T47D (cell line): ENCODE measurements at regions not wholly inside any gene's neighbourhood (a gene's known extent, or its start where the extent isn't known, plus 50 kb on each side); places are given as distances from the start of the nearest gene placed in this dataset.
A peak's percentile ranks its signal among the peaks of the same experiment; 100 is the strongest.

ENCODE experiments used
- DNase-seq, 2 experiments: peaks; one replicate each; pipeline versions ENCODE4 v3.0.0 to v3.0.0-alpha.2; 2011 to 2012; ENCODE audit warnings: low read depth in 1 of 2, low spot score in 1 of 2
- JUND ChIP-seq: IDR thresholded peaks from 2 replicates; pipeline ENCODE4 v1.6.1; 2012; ENCODE audit warnings: low read depth
- in situ Hi-C: cut with HindIII; loops from 2 replicates; pipeline ENCODE4 v1.10.0; 2016; ENCODE audit warnings: low sequenced_read_pairs, low pct_unique_long_range_greater_than_20kb

DNA sequence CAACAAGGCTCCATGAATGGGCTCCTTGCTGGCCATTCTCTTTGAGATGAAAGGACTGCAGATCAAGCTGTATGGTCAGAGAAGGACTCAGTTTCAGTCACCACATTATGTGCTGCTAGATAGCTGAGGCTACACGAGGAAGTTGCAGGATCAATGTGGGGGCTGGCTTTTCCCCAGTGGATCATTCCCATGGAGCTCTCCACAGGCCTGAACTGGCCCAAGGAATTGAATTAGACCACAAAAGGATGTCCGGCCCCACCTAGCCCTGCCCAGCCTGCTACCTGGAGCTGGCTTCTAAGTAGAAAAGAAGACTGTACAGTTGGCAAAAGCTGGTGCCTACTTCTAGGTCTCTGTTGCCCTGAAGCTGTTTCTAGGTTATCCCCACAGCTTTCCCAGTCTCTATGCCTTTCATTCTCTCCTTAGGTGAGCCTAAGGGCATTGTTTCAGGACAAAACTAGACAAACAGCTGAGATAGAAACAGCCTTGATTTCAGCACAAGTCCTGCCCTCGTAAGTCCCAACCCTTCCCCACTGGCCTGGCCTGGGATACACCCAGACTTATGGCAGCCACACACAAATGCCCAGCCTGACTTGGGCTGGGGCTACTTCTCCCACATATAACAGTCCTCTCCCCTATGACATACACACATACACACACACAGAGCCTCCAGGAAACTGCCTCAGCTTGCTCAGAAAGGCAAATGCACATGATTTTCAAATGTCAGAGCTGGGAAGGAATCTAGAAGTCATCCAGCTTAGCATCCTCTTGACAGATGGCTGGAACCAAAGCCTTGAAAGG, 129.1 kb upstream of the NCAM1 start:
- no peak for TF ChIP-seq JUND
- no peak for DNase-seq
- in situ Hi-C loops, result no loop called here

GRCh38 chr11:112834277-112834755, 126.9 kb upstream of the NCAM1 start:
- in situ Hi-C loops, result no loop called here
- no peak for DNase-seq

DNA sequence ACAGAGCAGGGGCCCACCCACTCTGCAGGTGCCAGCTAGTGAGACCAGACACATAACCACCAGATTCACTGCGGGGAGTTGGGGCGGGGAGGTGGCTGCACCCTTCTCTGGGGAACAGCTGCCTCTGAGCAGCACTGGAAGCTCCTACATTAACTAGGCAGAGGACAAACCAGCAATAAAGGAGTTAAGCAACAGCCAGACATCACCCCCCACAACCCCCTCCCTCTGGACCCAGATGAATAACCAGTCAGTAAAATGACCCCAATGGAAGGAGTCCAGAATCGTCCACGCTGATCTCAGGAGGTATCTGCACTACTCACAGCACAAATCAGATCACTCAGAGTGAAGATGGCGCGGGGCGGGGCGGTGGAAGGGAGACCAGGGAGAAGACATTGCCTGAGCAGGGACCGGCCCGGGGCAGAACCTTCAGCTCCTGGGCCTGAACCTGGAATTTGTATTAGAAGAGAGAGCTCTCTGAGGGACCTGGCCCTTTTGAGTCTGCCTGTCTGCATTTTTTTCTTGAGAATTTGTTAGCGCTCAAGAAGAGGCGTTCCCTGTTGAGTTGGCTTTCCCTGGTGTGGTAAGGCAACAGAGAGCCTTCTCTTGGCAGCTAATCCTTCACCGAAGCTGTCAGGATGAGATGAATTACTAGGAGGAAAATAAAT, 125.5 kb upstream of the NCAM1 start:
- DNase-seq, result no peak
- TF ChIP-seq JUND, result no peak

More at GRCh38 chr11:112834277-112834755, 126.9 kb upstream of the NCAM1 start:
- TF ChIP-seq JUND, result no peak

GRCh38 chr11:112836256-112836602, 125.0 kb upstream of the NCAM1 start:
- DNase-seq, result no peak
- TF ChIP-seq JUND, result no peak
- in situ Hi-C loops, result no loop called here

More for the DNA sequence above, 125.5 kb upstream of the NCAM1 start:
- in situ Hi-C loops, result no loop called here

DNA sequence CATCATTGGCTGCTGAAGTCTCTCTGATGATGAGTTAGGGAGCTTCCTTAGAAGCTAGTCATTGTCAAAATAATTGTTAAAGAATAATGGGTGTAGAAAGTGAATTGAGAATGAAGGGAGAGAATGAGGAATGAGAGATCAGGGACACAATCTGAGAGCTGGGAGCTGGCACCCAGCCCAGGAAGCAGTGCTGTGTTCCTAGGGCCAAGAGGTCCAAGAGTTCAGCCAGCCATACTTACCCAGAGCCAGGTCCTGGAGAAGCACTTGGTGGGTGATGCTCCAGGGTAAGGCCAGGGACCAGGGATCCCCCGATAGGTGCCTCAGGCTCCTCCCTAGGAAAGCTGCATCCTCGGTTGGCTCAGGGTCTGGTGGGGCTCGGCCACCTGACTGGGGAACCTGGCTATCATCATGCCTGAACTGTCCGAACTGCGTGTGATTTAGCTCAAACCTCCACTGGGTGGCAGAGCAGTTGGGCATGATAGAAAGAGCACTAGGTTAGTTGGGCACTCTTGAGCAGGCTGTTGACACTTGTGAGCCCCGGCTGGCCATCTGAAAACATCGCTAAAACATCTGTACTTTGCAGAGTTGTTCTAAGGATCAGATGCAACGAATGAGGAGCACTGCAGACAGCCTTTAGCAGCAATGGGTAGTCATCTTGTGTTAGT, 123.9 kb upstream of the NCAM1 start:
- TF ChIP-seq JUND, result no peak
- in situ Hi-C loops, result no loop called here
- peak in 1 of 2 experiments; percentile 15 for DNase-seq

DNA sequence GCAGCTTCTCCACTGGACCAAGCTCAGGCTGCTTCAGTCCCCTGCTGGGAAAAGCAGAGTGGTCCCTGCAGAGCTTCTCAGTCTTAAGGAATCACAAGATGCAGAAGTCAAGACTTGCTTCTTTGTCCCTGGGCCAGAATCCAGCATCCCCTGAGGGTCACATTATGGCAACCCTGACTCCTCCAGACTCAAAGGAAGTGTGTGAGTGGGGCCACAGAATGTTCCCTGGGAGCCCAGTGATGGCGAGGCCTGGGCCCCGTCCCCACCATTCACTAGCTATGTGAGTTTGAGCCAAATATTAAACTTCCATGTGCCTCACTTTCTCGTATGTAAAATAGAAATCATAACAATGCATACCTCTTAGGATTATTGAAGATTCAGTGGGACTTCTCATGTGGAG, 122.2 kb upstream of the NCAM1 start:
- TF ChIP-seq JUND, result no peak
- DNase-seq, result no peak
- in situ Hi-C loops, result no loop called here

DNA sequence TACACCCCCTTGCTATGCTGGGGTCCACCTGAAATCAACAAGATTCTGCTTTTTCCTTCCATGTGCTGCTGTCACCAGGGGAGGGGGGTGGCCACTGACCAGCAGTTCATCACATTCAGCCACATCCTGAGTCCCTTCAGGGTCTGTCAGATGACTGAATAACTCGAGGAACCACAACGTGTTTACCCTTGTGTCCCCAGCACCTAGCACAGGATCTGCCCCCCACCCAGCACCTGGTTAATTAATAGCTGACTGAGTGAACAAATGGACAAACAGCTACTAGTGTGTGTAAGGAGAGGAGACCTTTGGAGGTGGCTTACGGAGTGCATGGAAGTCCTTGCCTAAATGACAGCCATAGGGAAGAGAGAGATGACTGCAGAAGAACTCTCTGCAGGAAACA, 119.5 kb upstream of the NCAM1 start:
- TF ChIP-seq JUND, result no peak
- in situ Hi-C loops, result no loop called here
- DNase-seq, result no peak

- no peak for TF ChIP-seq JUND
- in situ Hi-C loops, result no loop called here
- DNase-seq, result no peak
These were observed 119.1 kb upstream of the NCAM1 start for GRCh38 chr11:112842151-112842550.

- TF ChIP-seq JUND, result no peak
- DNase-seq, result no peak
- in situ Hi-C loops, result no loop called here
These were observed 116.7 kb upstream of the NCAM1 start for GRCh38 chr11:112844517-112844916.

DNA sequence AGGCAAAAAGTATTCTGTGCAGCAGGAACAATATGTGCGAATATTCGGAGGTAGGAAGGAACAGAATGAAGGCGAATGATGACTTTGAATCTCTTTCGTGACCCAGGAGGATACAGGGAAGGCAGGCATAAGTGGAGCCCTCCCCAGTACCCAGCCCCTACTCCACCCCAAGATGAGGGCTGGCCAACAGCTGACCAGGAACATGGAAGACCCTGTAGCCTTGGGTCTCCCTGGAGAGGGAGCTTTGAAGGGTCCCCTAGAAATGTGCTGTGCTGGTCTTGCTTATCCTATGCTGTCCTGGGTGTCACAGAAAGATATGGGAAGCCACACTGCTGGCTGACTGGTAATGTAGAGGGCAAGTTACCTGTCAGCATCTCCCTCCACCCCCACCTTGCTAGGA, 113.7 kb upstream of the NCAM1 start:
- no peak for DNase-seq
- no peak for TF ChIP-seq JUND
- in situ Hi-C loops, result no loop called here

GRCh38 chr11:112852143-112852866, 108.9 kb upstream of the NCAM1 start:
- in situ Hi-C loops, result no loop called here
- no peak for TF ChIP-seq JUND
- no peak for DNase-seq

- TF ChIP-seq JUND, result no peak
- in situ Hi-C loops, result no loop called here
- DNase-seq, result no peak
These were observed 105.1 kb upstream of the NCAM1 start for GRCh38 chr11:112856133-112856532.
